HG02678 (cell line): ENCODE measurements at regions not wholly inside any gene's neighbourhood (a gene's known extent, or its start where the extent isn't known, plus 50 kb on each side); places are given as distances from the start of the nearest gene placed in this dataset.

ENCODE experiments used
- ATAC-seq: cut with Tn5 transposase; IDR thresholded peaks from one replicate; pipeline ENCODE4 v1.9.1; 2021; ENCODE audit warnings: mild to moderate bottlenecking, moderate library complexity; ENCODE audit not compliant: unreplicated experiment

DNA sequence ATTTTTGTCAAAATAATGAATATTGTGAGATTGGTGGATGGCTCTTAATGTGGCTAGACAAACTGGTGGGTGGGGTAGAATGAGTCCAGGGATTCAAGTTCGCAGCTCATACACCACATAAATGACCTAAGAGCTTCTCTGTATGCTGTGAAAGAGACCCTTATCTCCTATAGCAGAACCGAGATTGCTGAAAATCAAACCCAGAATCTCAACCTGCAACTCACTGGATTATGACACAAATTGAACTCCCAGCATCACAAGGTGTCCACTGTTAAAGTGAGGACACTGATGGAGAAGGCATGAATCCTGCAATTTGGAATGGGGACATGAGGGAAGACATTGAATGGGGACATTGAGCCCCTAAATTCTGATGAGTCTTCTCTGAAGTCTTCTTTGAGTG lies 51.3 kb upstream of the CNKSR3 start:
- no peak for ATAC-seq

GRCh38 chr6:154565331-154565730 lies 54.8 kb upstream of the CNKSR3 start:
- ATAC-seq: no peak

DNA sequence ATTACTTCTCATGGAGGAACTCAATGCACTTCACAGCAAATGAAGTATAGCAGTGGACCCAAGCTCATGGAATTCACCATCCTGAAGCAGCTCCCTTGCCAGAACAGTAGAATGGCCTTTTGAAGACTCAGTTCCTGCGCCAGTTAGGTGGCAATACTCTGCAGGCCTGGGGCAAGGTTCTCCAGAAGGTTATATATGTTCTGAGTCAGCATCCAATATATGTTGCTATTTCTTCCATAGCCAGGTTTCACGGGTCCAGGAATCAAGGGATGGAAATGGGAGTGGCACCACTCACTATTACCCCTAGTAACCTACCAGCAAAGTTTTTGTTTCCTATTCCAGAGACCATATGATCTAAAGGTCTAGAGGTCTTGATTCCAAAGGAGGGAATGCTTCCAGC lies 56.4 kb upstream of the CNKSR3 start:
- no peak for ATAC-seq

DNA sequence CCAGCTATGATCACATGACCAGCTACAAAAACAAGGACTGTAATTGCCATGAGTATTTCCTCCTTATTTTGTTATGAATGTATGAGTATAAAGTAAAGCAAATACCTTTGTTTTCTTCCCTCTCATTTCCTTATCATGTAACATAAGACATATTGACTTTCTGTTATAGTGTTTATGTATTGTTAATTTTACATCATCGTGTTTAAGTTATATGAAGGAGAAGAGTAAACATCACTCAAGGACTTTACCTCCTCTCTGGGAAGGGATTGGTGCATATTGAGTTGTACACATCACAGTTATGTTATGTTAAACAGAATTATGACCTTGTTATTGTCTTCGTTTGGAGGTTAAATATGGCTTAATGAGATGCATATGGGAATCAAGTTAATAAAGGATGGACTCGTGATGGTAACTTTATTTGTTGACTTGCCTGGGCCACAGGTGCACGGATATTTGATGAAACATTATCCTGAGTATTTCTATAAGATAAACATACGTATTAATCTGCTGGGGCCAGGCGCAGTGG lies 57.3 kb upstream of the CNKSR3 start:
- ATAC-seq: no peak

DNA sequence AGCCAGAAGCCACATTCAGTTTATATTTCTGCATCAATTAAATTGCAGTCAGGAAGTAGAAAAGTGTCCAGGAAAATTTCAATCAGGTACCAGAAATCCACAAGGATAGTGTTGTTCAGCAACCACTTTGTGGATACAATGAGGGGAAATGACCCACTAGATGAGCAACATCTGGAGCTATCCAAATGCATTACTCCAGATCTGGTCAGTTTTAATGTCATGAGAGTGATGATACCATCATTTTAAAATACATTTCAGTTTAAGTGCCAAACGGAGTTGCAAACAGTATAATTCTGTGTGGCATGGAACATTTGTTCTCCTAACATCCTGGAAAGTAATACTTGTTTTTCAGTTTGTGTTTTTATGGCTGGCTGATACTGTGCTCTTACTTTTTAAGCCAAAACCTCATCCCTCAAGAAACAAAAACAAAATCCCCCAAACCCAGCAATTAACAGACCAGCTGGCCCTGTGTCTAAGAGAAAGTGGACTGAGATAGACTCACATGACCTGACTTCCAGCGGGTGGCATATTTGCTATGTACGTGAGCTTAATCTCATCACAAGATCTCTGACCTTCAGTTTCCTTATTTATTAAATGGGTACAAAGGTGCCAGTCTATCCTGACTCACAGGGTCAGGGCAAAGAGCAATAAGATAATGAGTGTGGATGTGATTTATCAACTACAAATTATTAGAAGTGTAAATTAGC lies 58.8 kb upstream of the CNKSR3 start:
- ATAC-seq: no peak

GRCh38 chr6:154570505-154570904 lies 60.0 kb upstream of the CNKSR3 start:
- no peak for ATAC-seq

- no peak for ATAC-seq
These were observed 62.1 kb upstream of the CNKSR3 start for GRCh38 chr6:154572556-154572955.

- ATAC-seq: no peak
These were observed 67.6 kb upstream of the CNKSR3 start for GRCh38 chr6:154578004-154578559.

GRCh38 chr6:154579046-154579445 lies 68.6 kb upstream of the CNKSR3 start:
- ATAC-seq: no peak

DNA sequence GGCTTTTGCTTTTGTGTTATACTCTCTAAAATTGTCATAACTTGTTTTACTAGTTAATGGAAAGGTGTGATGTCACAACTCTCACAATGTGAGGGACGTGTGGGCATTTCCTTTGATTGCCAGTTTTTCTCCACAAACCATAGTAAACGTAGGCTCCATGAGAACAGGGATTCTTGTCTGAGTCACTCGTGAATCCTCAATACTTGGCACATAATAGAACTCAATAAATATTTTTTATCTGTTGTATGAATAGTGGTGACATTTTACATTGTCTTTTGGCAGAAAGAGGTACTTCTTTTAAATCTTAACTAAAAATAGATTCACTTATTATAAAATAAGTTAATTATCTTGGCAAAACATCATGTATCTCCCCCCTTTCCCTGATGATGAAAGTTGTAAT lies 69.0 kb upstream of the CNKSR3 start:
- no peak for ATAC-seq

GRCh38 chr6:154580397-154581135 lies 70.1 kb upstream of the CNKSR3 start:
- ATAC-seq: no peak

DNA sequence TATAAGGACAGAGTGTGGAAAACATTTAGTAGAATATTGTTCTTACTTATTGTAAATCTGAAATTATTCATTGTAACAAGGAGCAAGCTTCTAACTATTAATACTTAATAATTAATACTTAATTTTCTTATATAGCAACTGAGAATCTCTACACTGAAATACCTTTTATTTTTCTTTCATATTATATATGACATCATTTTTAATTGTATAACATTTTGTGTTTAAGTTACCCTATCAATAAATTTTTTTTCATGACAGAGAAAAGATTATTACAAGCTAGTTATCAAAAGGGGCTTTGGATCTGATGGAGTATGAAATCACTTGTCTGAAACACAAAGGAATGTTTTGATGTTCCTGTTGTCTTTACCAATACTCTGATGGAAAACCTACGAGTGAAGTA lies 72.2 kb upstream of the CNKSR3 start:
- ATAC-seq: no peak

GRCh38 chr6:154583546-154584188 lies 73.2 kb upstream of the CNKSR3 start:
- no peak for ATAC-seq

DNA sequence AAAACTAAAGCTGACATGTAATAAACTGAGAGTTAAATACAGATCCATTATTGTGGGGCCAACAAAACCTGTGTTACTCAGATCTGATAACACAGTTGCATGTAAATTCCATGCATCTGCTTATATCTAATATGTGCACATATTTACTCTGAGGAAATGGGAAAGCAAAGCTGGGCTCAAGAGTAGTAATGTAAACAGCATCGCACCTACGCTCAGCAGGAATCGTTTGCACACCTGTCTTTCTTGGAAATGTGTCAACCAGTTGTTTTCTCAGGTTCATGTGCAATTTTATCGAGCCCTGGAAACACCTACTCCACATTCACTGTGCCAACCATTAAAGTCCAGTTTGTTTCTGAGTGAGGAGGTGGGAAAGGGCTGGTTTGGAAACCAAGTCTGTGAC lies 80.3 kb upstream of the CNKSR3 start:
- no peak for ATAC-seq

DNA sequence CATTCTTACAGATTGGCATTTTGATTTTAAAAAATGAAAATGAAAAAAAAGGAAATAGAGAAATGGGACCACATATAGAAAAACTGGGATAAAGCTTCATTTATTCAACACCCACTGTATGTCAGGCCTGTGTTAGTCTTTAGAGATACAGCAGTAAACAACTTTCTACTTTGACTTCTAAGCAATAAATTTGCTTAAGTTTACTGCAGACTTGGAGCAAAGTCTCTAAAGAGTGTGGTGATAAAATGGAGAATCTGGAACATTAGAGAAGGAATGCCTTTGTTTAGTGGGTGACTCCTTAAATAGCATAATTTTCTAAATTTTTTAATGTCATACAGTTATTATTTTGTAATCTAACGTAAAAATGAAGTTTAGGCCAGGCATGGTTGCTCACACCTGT lies 80.7 kb upstream of the CNKSR3 start:
- no peak for ATAC-seq

- no peak for ATAC-seq
These were observed 81.8 kb upstream of the CNKSR3 start for GRCh38 chr6:154592199-154592860.

DNA sequence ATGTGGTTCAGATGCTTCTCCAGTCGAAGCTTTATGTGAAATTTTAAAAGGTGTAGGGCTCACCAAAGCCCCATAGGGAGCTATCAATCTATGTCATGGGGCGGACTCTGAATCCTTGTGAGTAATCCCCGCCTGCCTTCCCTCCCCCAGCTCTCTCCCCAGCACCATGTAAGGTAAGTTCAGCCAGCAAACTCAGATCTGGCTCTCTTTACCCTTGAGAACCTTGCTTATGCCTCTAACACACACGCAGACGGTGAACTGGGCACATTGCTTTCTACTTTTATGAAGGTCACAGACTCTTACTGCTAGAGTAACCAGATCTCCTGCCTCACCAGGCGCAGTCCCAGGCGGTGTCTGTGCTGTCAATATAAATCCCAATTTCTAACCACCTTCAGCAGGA lies 82.6 kb upstream of the CNKSR3 start:
- ATAC-seq: no peak

- no peak for ATAC-seq
These were observed 84.2 kb upstream of the CNKSR3 start for GRCh38 chr6:154594496-154595198.

DNA sequence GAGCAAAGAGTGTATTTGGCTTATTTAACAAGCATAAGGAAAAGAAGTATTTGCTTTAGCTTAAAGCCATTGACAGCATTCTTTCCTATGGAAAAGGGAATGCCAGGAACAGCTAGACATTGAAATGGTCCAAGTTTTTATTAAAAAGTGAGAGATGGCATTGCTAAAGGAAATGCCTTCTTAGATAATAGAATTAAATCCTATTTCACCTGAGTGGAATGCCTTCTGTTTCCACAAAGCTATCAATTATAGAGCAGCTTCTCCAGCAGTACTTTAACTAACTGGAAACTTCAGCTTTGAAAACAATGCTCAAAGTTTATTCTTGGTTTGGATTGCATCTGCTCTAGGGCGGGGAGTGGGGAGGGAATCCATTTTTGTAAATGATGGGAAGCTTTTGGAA lies 85.1 kb upstream of the CNKSR3 start:
- ATAC-seq: no peak

DNA sequence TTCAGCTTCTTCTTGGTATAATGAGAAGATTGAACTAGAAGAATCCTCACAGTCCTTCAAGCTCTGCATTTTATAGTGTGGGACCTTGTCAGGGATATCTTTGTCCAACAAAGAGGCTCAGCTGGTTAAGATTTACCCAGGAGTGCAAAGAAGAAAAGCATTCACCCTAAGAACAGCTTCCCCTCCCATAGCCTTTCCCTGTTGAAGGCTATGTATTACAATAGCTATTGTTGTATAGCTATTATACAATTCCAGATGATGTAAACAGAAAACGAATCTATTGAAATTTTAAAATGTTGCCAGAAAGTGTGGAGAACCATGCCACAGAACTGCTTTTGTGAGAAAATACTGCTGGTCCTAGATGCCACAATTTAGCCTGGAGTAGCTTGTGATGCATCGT lies 85.5 kb upstream of the CNKSR3 start:
- no peak for ATAC-seq
